ENCODE measurements at regions not wholly inside any gene's neighbourhood (a gene's known extent, or its start where the extent isn't known, plus 50 kb on each side); places are given as distances from the start of the nearest gene placed in this dataset.

DNA sequence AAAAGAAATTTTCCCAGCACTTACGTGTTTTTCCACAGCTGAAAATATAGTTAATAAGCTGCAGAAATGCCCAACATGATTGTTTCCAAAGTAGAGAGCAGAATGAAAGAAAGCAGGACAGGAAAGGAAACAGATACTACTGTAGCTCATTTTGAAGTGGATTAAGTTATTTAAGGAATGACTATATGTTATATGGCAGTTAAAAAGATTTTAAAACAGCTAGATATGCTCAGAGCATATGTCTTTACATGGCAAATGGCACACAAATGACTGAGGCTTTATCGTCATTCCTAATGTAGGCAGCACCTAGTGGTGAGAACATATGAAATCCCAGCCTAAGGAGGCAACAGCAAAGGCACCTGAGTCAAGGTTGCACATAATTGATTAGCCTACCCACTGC, 106.6 kb upstream of the SEMA6D start:
- Mint-ChIP-seq H3K4me1 (ENCODE audit: low read depth in 2 of 2) (no peaks in the 10 kb centered on the region), H3K36me3 (no peaks in the 10 kb centered on the region), H3K27me3 (no peaks in the 10 kb centered on the region), H3K27ac (no peak overlapping the region), H3K4me3 (no peak overlapping the region), H3K9me3 (no peaks in the 10 kb centered on the region)
- DNase-seq (ENCODE audit: low spot score) (no peak), ATAC-seq (no peak)

DNA sequence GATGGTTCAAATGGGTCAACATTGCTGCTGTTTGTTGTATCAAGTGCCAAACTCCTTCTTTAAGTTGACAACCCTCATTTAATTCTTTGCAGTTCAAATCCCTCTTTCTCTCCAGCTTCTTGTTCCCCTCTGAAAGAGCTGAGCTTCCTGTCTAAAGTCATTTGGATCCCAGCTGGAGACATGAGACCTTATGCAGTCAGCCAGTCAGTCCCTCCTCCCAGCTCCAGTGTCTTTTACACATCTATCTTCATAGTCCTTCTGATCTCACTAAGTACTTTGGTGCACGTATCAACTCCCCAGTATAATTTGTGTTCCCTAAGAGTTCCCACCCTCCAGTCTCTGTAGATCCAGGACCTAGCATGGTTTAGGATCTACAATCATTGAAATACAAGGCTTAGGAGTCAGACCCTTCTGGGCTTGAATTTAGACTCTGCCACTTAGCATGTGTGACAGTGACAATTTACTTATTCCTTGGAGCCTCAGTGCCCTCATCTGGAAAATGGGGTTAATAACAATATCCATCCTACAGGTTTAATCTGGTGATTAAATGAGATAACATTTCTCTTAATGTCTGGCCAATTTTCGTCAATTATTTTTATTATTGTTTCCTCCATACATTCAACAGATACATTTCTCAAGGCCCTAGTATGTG, 102.8 kb upstream of the SEMA6D start:
- no peaks in the 10 kb centered on the region for H3K9me3 Mint-ChIP-seq
- H3K36me3 Mint-ChIP-seq, result no peaks in the 10 kb centered on the region
- H3K27me3 Mint-ChIP-seq, result no peaks in the 10 kb centered on the region

DNA sequence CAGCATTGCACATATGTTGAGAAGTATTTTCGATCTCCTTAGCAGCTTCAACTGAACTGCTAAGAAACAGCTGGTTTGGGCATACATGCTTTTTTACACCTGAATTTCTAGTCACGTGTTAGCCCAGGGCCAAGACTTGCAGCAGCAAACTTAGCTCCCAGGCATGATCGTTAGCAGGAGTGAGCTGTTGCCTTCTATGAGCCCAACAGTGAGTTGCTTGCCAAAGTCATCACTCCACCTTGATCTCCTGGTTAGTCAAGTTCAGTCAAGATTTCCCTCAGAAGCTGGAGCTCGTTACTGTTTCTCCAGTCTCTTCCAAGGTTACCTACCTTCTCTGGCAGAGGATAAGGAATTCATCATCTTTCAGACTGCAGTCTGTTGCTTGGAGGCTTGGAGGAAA, 100.4 kb upstream of the SEMA6D start:
- H3K27ac Mint-ChIP-seq, result no peak overlapping the region
- no peak for ATAC-seq
- H3K27me3 Mint-ChIP-seq, result peaks cover 0 to 3% of the 10 kb centered on the region in 2 donors
- H3K4me1 Mint-ChIP-seq (ENCODE audit: low read depth in 2 of 2), result peaks cover 0 to 3% of the 10 kb centered on the region in 2 donors
- peaks cover 2% of the 10 kb centered on the region for H3K9me3 Mint-ChIP-seq
- H3K36me3 Mint-ChIP-seq, result no peaks in the 10 kb centered on the region
- no peak overlapping the region for H3K4me3 Mint-ChIP-seq
- DNase-seq (ENCODE audit: low spot score), result no peak

More for the DNA sequence above, 102.8 kb upstream of the SEMA6D start:
- H3K27ac Mint-ChIP-seq, result no peak overlapping the region
- DNase-seq (ENCODE audit: low spot score), result no peak
- ATAC-seq, result no peak
- no peaks in the 10 kb centered on the region for H3K4me1 Mint-ChIP-seq (ENCODE audit: low read depth in 2 of 2)
- no peak overlapping the region for H3K4me3 Mint-ChIP-seq

DNA sequence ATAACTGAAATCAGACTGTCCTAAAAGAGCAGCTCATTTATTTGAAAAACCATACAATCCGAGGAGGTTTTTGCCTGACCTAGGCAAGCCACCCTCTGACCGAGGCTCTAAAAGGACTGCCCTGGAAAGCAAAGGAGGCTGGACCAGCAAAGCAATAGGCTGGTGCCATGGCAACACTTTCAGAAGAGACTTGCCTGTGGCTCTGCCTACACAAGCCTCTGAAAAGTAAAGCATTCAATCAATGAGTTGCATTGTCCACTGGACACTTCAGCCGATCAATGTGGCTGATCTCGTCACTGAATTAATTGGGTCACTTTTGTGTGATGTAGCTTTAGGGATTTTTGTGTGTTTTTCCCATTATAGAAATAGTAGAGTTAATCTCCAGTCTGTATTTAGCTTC, 99.1 kb upstream of the SEMA6D start:
- Mint-ChIP-seq H3K27ac (no peak overlapping the region), H3K36me3 (no peaks in the 10 kb centered on the region), H3K9me3 (peaks cover 2% of the 10 kb centered on the region), H3K4me3 (no peak overlapping the region), H3K4me1 (ENCODE audit: low read depth in 2 of 2) (peaks cover 0 to 3% of the 10 kb centered on the region in 2 donors), H3K27me3 (peaks cover 0 to 3% of the 10 kb centered on the region in 2 donors)
- DNase-seq (ENCODE audit: low spot score) (no peak), ATAC-seq (no peak)

DNA sequence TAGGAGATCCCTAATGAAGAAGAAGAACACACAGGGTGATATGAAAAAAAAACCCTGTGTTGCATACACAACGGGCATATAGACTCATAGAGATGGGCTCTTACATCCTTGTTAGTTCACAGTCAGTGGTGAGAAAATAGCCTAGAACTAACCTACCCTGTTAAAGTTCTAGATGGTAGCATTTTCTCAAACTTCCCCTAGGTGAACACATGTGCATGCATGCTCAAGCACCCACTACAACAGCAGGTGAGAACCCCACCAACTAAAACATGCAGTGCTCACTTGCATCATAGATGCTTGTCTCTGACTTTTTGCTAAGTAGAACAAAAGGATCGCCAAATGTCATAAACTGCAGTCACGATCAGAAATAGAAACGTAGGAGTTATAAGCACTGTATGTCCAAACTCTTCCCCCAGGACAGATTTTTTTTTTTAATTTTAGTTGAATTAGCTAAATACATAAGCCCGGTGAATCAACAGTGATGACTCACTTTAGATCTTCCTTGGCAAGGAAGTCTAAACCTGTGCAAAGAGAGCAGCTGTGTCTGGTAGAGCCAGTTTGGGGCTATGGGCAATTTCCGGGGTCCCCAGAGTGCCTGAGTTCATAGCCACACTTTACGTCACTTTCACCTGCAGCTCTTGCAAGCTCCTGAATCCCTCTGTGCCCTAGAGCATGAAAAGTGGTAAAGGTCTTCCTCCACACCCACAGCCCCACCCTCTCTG, 96.2 kb upstream of the SEMA6D start:
- Mint-ChIP-seq H3K4me3 (no peak overlapping the region), H3K9me3 (peaks cover 2% of the 10 kb centered on the region), H3K4me1 (ENCODE audit: low read depth in 2 of 2) (peaks cover 0 to 3% of the 10 kb centered on the region in 2 donors), H3K27me3 (peaks cover 0 to 7% of the 10 kb centered on the region in 2 donors), H3K27ac (no peak overlapping the region), H3K36me3 (no peaks in the 10 kb centered on the region)
- DNase-seq (ENCODE audit: low spot score) (no peak), ATAC-seq (no peak)

DNA sequence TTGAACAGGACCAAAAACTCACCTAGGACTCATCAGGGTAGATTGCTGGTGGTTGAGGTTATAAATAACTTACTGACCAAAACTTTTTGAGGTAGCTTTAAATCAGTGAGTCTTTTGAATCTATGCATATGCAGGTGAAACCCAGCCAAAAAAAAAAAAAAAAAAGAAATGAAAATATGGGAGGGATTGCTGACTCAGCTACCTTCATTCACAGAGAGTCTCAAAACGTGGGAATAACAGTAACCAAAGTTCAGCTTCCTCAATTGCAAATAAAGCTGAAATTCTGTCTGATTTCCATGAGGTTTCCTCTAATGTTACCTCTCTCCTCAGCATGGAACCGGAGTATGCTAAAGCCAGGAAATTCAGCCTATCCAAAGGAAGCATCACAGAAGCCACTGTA, 95.2 kb upstream of the SEMA6D start:
- Mint-ChIP-seq H3K9me3 (peaks cover 2% of the 10 kb centered on the region), H3K4me1 (ENCODE audit: low read depth in 2 of 2) (peaks cover 0 to 3% of the 10 kb centered on the region in 2 donors), H3K27ac (no peak overlapping the region)

DNA sequence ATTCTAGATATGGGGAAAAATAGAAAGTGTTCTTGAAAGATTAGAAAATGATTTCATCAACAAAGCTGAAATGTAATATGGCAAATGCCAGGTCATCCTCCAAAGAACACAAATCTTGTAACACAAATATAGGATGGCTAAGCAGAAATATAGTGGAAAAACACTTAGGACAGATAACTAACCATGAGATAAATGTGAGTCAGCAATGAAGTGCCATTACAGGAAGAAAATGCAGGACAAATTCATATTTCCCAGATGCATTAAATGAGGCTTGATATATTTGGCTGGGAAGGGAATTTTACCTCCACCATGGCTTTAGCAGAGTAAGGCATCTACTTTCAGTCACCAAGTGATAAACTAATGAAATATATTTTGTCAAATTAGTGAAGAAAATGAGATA, 92.8 kb upstream of the SEMA6D start:
- peaks cover 0 to 9% of the 10 kb centered on the region in 2 donors for H3K27me3 Mint-ChIP-seq
- H3K36me3 Mint-ChIP-seq, result no peaks in the 10 kb centered on the region
- no peak overlapping the region for H3K27ac Mint-ChIP-seq
- no peak for DNase-seq (ENCODE audit: low spot score)
- ATAC-seq, result no peak
- H3K4me1 Mint-ChIP-seq (ENCODE audit: low read depth in 2 of 2), result peaks cover 0 to 3% of the 10 kb centered on the region in 2 donors
- H3K4me3 Mint-ChIP-seq, result no peak overlapping the region
- H3K9me3 Mint-ChIP-seq, result peaks cover 2% of the 10 kb centered on the region

More for the DNA sequence above, 95.2 kb upstream of the SEMA6D start:
- Mint-ChIP-seq H3K36me3 (no peaks in the 10 kb centered on the region), H3K4me3 (no peak overlapping the region), H3K27me3 (peaks cover 0 to 9% of the 10 kb centered on the region in 2 donors)
- ATAC-seq (no peak), DNase-seq (ENCODE audit: low spot score) (no peak)

DNA sequence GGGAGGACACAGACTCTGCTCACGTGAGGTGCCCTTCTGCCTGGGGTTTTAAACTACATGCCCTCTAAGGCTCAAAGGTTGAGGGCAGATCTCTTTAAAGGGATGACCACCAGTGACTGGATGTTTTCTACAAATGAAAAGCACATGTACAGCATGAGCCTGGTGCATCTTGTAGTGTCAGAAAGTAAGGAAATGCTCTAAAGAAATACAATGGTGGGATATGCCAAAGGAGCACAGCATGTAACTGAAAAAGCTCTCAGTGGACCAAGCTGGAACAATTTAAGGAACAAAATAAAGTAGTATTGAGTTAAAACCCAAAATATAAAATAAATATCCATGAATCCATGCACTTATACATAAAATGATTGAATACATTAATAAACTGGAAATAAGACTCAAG, 78.3 kb upstream of the SEMA6D start:
- peaks cover 0 to 10% of the 10 kb centered on the region in 2 donors for H3K27me3 Mint-ChIP-seq
- no peak overlapping the region for H3K4me3 Mint-ChIP-seq
- no peaks in the 10 kb centered on the region for H3K4me1 Mint-ChIP-seq (ENCODE audit: low read depth in 2 of 2)
- H3K9me3 Mint-ChIP-seq, result no peaks in the 10 kb centered on the region
- no peaks in the 10 kb centered on the region for H3K36me3 Mint-ChIP-seq
- no peak for ATAC-seq
- DNase-seq (ENCODE audit: low spot score), result no peak
- H3K27ac Mint-ChIP-seq, result no peak overlapping the region

DNA sequence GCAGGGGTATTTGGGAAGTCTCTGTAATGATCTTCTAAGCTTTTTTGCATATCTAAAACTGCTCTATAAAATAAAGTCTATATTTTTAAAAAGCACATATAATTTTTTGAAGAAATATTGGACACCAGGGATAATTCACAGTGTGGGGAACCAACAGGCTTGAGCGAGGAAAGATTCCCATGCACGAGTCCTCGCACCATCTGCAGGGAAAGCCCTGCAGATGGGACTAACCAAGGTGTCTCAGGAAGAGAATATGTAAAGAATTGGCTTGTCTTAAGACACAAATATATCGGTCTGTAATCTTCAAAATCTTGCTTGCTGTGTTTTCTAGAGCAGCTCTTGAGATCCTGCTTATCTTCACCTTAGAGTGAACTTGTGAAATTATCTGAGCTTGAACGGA, 77.2 kb upstream of the SEMA6D start:
- Mint-ChIP-seq H3K4me3 (no peak overlapping the region), H3K9me3 (no peaks in the 10 kb centered on the region), H3K27ac (no peak overlapping the region), H3K36me3 (no peaks in the 10 kb centered on the region), H3K4me1 (ENCODE audit: low read depth in 2 of 2) (peaks cover 0 to 4% of the 10 kb centered on the region in 2 donors), H3K27me3 (peaks cover 0 to 10% of the 10 kb centered on the region in 2 donors)
- no peak for DNase-seq (ENCODE audit: low spot score)
- no peak for ATAC-seq

DNA sequence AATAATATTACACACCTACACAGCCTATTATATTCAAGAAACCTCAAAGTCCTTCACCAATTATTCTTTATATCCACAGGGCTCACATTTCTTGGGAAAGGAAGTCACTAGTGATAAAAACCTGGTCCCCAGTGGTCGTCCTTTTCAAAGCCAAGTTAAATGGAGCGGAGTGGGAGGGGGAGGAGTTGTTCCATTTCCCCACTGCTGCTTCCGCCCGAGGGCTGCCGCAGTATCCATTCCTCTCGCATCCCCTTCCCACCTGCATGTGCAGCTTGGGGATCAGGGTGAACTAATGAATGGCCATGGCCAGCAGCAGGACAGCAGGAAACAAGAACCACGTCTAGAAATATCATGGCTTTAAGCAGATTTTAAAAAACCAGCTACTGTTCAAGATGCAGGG, 76.4 kb upstream of the SEMA6D start:
- Mint-ChIP-seq H3K27me3 (peaks cover 0 to 12% of the 10 kb centered on the region in 2 donors), H3K36me3 (no peaks in the 10 kb centered on the region), H3K4me3 (no peak overlapping the region), H3K9me3 (no peaks in the 10 kb centered on the region), H3K4me1 (ENCODE audit: low read depth in 2 of 2) (peaks cover 0 to 4% of the 10 kb centered on the region in 2 donors), H3K27ac (no peak overlapping the region)
- DNase-seq (ENCODE audit: low spot score) (no peak), ATAC-seq (no peak)

DNA sequence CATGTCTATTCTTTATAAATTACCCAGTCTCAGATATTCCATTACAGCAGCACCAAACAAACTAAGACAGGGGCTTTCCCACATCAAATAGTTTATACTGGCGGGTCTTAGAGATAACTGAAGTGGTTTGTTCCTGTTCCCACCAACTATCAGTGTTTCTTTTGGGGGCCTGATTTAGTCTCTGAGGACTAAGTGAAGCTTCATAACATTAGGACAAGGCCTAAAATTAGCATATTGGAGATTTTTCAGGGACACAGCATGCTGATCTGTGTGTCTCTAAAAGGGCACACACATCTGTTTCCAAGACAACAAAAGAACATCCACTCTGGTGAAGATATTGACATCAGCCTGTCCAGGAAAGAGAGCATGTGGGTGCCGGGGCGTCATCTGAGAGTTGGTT, 72.6 kb upstream of the SEMA6D start:
- Mint-ChIP-seq H3K36me3 (no peaks in the 10 kb centered on the region), H3K4me3 (no peak overlapping the region), H3K27ac (no peak overlapping the region), H3K27me3 (peaks cover 0 to 11% of the 10 kb centered on the region in 2 donors), H3K9me3 (no peaks in the 10 kb centered on the region), H3K4me1 (ENCODE audit: low read depth in 2 of 2) (peaks cover 0 to 4% of the 10 kb centered on the region in 2 donors)
- no peak for DNase-seq (ENCODE audit: low spot score)
- ATAC-seq, result no peak

DNA sequence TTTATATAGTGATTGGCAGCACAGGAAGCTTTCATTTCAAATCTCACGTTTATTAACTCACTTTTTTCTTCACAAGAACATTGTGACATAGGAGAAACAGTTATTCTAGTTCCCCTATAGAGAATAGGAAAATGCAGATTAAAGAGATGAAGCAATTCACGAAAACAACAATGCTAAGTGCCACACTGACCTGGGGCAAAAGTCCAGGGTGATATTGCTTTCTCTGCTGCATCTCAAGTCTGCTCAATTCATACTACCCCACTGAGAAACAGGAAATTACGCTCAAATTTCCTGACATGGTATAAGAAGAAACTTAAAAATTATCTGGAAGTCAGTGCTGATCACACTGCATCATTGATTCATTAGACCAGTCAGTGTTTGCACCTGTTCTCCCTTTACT, 66.7 kb upstream of the SEMA6D start:
- Mint-ChIP-seq H3K4me1 (ENCODE audit: low read depth in 2 of 2) (no peaks in the 10 kb centered on the region), H3K27ac (no peak overlapping the region), H3K4me3 (no peak overlapping the region), H3K36me3 (no peaks in the 10 kb centered on the region), H3K9me3 (no peaks in the 10 kb centered on the region), H3K27me3 (peaks cover 0 to 5% of the 10 kb centered on the region in 2 donors)
- ATAC-seq, result no peak
- no peak for DNase-seq (ENCODE audit: low spot score)

DNA sequence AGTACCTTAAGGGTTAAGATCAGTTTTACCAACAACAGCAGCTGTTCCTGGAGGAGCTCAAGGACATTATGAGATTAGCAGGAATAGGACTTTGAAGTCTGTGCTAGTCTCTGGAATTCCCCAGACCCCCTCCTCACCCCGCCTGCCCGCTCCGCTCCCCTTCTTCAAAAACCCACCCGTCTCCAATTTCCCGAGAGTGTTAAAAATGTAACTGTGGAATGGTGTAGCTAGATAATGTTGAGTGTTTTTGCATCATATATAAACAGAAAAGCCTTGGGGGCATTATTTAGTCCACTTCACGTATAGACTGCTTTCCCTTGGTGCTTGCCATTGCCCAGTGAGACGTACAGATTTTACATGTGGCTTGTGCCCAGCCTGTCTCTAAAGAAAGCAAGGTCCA, 65.0 kb upstream of the SEMA6D start:
- Mint-ChIP-seq H3K9me3 (no peaks in the 10 kb centered on the region), H3K4me1 (ENCODE audit: low read depth in 2 of 2) (no peaks in the 10 kb centered on the region), H3K27ac (no peak overlapping the region), H3K4me3 (no peak overlapping the region), H3K36me3 (no peaks in the 10 kb centered on the region), H3K27me3 (peaks cover 0 to 10% of the 10 kb centered on the region in 2 donors)
- ATAC-seq, result no peak
- DNase-seq (ENCODE audit: low spot score), result no peak

DNA sequence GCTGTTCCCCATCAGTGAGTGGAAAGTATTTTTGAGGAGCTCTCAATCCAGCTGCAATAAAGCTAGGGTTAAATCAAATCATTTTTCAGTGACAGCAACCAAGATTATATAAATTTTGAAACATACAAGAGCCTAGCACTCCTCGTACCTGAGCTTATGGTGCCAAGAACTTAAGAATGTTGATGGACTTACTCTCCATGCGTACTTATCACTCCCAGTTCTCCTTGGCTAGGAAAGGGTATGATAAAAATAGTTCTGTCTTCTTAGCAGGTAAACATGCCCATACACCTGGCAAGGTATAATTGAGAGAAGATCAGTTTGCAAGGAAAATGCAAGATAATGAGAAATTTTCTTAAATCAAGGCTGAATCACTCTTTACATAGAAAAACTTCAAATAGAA, 64.5 kb upstream of the SEMA6D start:
- DNase-seq (ENCODE audit: low spot score) (no peak), ATAC-seq (no peak)
- H3K9me3 Mint-ChIP-seq, result no peaks in the 10 kb centered on the region
- H3K27ac Mint-ChIP-seq, result no peak overlapping the region
- H3K36me3 Mint-ChIP-seq, result no peaks in the 10 kb centered on the region
- H3K27me3 Mint-ChIP-seq, result peaks cover 0 to 10% of the 10 kb centered on the region in 2 donors
- no peak overlapping the region for H3K4me3 Mint-ChIP-seq
- H3K4me1 Mint-ChIP-seq (ENCODE audit: low read depth in 2 of 2), result no peaks in the 10 kb centered on the region
